ENCODE measurements at regions not wholly inside any gene's neighbourhood (a gene's known extent, or its start where the extent isn't known, plus 50 kb on each side); places are given as distances from the start of the nearest gene placed in this dataset.

- POLR2A ChIA-PET = no interaction called here
- CTCF ChIA-PET = no interaction called here
- DNase-seq (ENCODE audit: extremely low spot score) = no peak
- no peak for TF ChIP-seq CTCF (IDR thresholded peaks at IDR 0.05; ENCODE audit: control extremely low read depth, extremely low read depth, low read depth, missing control alignments)
Measured at GRCh38 chr10:117688358-117688757, 145.8 kb downstream of the EMX2 start.

- DNase-seq (ENCODE audit: extremely low spot score) = no peak
- POLR2A ChIA-PET = no interaction called here
- TF ChIP-seq CTCF (IDR thresholded peaks at IDR 0.05; ENCODE audit: control extremely low read depth, extremely low read depth, low read depth, missing control alignments) = no peak
- CTCF ChIA-PET = no interaction called here
Measured at GRCh38 chr10:117689566-117689965, 147.0 kb downstream of the EMX2 start.

GRCh38 chr10:117690359-117690758, 147.8 kb downstream of the EMX2 start:
- no peak for TF ChIP-seq CTCF (IDR thresholded peaks at IDR 0.05; ENCODE audit: control extremely low read depth, extremely low read depth, low read depth, missing control alignments)
- ChIA-PET POLR2A (no interaction called here), CTCF (no interaction called here)
- no peak for DNase-seq (ENCODE audit: extremely low spot score)

GRCh38 chr10:117694190-117694589, 151.6 kb downstream of the EMX2 start:
- CTCF ChIA-PET = interaction anchor here (0.9 to 1.1 kb wide), 3 partner anchors 17 to 109 kb away, joined by 3 read pairs; no protein-coding TSS in a partner anchor
- TF ChIP-seq CTCF (IDR thresholded peaks at IDR 0.05; ENCODE audit: control extremely low read depth, extremely low read depth, low read depth, missing control alignments) = no peak
- no peak for DNase-seq (ENCODE audit: extremely low spot score)
- POLR2A ChIA-PET = no interaction called here

- TF ChIP-seq CTCF (IDR thresholded peaks at IDR 0.05; ENCODE audit: control extremely low read depth, extremely low read depth, low read depth, missing control alignments) = no peak
- CTCF ChIA-PET = interaction anchor here (1.2 to 1.4 kb wide), 2 partner anchors 12 to 16 kb away, joined by 3 to 5 read pairs; no protein-coding TSS in a partner anchor
- no peak for DNase-seq (ENCODE audit: extremely low spot score)
- POLR2A ChIA-PET = interaction anchor here (0.6 kb wide), 1 partner anchor 512 kb away, joined by 6 read pairs; no protein-coding TSS in a partner anchor
Measured at GRCh38 chr10:117697402-117697801, 154.9 kb downstream of the EMX2 start.

- ChIA-PET CTCF (no interaction called here), POLR2A (no interaction called here)
- DNase-seq (ENCODE audit: extremely low spot score) = no peak
- no peak for TF ChIP-seq CTCF (IDR thresholded peaks at IDR 0.05; ENCODE audit: control extremely low read depth, extremely low read depth, low read depth, missing control alignments)
Measured at GRCh38 chr10:117698809-117699208, 156.3 kb downstream of the EMX2 start.
